Body of pancreas (tissue), 4 donors: ENCODE measurements at regions not wholly inside any gene's neighbourhood (a gene's known extent, or its start where the extent isn't known, plus 50 kb on each side); places are given as distances from the start of the nearest gene placed in this dataset.

Experiments
- POLR2A ChIP-seq, 3 donors: fragments of 450-650 bp; IDR thresholded peaks; one replicate each; pipeline ENCODE4 v1.6.1; 2016; ENCODE audit warnings: antibody characterized with exemption in 3 of 3, mild to moderate bottlenecking in 2 of 3
- TF ChIP-seq, protein P1 (sequence below), 7 experiments: fragments of 450-650 bp in 4 of 7; fragments of 200-600 bp in 3 of 7; sonication (generic) in 3 of 7; IDR thresholded peaks; one replicate each; pipeline ENCODE4 v1.5.1; 2016 to 2019; ENCODE audit warnings: antibody characterized with exemption in 7 of 7

DNA sequence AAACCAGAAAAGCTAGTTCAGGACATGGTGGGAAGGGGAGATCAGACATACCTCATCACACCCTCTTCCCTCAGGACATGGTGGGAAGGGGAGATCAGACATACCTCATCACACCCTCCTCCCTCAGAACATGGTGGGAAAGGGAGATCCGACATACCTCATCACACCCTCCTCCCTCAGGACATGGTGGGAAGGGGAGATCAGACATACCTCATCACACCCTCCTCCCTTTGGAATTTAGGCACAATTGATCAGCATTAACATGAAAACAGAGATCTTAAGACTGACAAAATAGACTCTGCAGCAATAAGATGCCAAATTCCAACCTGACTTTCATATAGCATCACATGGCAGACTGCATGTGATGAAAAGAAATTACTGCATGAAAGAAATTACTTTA lies 412.7 kb upstream of the ZNF717 start:
- TF ChIP-seq, protein P1, sequence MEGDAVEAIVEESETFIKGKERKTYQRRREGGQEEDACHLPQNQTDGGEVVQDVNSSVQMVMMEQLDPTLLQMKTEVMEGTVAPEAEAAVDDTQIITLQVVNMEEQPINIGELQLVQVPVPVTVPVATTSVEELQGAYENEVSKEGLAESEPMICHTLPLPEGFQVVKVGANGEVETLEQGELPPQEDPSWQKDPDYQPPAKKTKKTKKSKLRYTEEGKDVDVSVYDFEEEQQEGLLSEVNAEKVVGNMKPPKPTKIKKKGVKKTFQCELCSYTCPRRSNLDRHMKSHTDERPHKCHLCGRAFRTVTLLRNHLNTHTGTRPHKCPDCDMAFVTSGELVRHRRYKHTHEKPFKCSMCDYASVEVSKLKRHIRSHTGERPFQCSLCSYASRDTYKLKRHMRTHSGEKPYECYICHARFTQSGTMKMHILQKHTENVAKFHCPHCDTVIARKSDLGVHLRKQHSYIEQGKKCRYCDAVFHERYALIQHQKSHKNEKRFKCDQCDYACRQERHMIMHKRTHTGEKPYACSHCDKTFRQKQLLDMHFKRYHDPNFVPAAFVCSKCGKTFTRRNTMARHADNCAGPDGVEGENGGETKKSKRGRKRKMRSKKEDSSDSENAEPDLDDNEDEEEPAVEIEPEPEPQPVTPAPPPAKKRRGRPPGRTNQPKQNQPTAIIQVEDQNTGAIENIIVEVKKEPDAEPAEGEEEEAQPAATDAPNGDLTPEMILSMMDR (IDR thresholded peaks at IDR 0.05), result no peak
- TF ChIP-seq POLR2A (IDR thresholded peaks at IDR 0.05), result no peak
